Endodermal cell (in vitro differentiated cells): ENCODE measurements at regions not wholly inside any gene's neighbourhood (a gene's known extent, or its start where the extent isn't known, plus 50 kb on each side); places are given as distances from the start of the nearest gene placed in this dataset.

Experiments used
- DNase-seq: peaks from one replicate; pipeline ENCODE4 v3.0.0-alpha.2; 2017
- H3K27ac ChIP-seq: 2 replicates; pipeline ENCODE4 v1.5.1; 2013; ENCODE audit warnings: mild to moderate bottlenecking, low read depth, low read length, moderate library complexity
- H3K27me3 ChIP-seq: 2 replicates; pipeline ENCODE4 v1.6.1; 2013; ENCODE audit warnings: mild to moderate bottlenecking, low read length, moderate library complexity; ENCODE audit not compliant: insufficient read depth, control insufficient read depth, poor library complexity, severe bottlenecking
- H3K36me3 ChIP-seq: 2 replicates; pipeline ENCODE4 v1.7.0; 2013; ENCODE audit warnings: mild to moderate bottlenecking, low read length, moderate library complexity; ENCODE audit not compliant: control insufficient read depth, insufficient read depth
- H3K4me1 ChIP-seq: one replicate; pipeline ENCODE4 v1.7.0; 2013; ENCODE audit warnings: low read length; ENCODE audit not compliant: control insufficient read depth, insufficient read depth
- H3K4me3 ChIP-seq: 2 replicates; pipeline ENCODE4 v1.5.1; 2013; ENCODE audit warnings: mild to moderate bottlenecking, low read length, moderate library complexity
- H3K9ac ChIP-seq: 2 replicates; pipeline ENCODE4 v1.6.1; 2013; ENCODE audit warnings: mild to moderate bottlenecking, low read length, moderate library complexity; ENCODE audit not compliant: poor library complexity, severe bottlenecking; ENCODE audit errors: extremely low read depth
- H3K9me3 ChIP-seq: 2 replicates; pipeline ENCODE4 v1.6.1; 2013; ENCODE audit warnings: mild to moderate bottlenecking, low read length, moderate library complexity; ENCODE audit not compliant: control insufficient read depth
- H3K27ac Mint-ChIP-seq: 2 replicates; pipeline ENCODE4 v1.8.0; 2020; ENCODE audit warnings: mixed read lengths
- H3K27me3 Mint-ChIP-seq: 2 replicates; pipeline ENCODE4 v1.8.0; 2021; ENCODE audit warnings: mild to moderate bottlenecking, mixed read lengths; ENCODE audit not compliant: insufficient read depth
- H3K36me3 Mint-ChIP-seq: 2 replicates; pipeline ENCODE4 v1.8.0; 2020; ENCODE audit warnings: low read depth, mixed read lengths
- H3K4me1 Mint-ChIP-seq: 2 replicates; pipeline ENCODE4 v1.8.0; 2020; ENCODE audit warnings: mixed read lengths
- H3K4me3 Mint-ChIP-seq: 2 replicates; pipeline ENCODE4 v1.8.0; 2020; ENCODE audit warnings: mild to moderate bottlenecking, moderate library complexity, mixed read lengths
- H3K9me3 Mint-ChIP-seq: 2 replicates; pipeline ENCODE4 v1.8.0; 2020; ENCODE audit warnings: mild to moderate bottlenecking, mixed read lengths
- CTCF ChIP-seq: fragments of 200-600 bp; sonication (generic); conservative IDR thresholded peaks from 2 replicates; pipeline ENCODE4 v1.5.0; 2021; ENCODE audit warnings: antibody characterized with exemption, mild to moderate bottlenecking
- WGBS, 2 experiments: methylation state at CpG; one replicate each; pipeline versions ENCODE4 v1.1.5 to v1.1.7; 2013; ENCODE audit warnings: missing lambda C conversion rate in 2 of 2, mixed read lengths in 1 of 2; ENCODE audit not compliant: insufficient coverage in 1 of 2, insufficient read length in 1 of 2; 5-methylcytosine and 5-hydroxymethylcytosine counted together

DNA sequence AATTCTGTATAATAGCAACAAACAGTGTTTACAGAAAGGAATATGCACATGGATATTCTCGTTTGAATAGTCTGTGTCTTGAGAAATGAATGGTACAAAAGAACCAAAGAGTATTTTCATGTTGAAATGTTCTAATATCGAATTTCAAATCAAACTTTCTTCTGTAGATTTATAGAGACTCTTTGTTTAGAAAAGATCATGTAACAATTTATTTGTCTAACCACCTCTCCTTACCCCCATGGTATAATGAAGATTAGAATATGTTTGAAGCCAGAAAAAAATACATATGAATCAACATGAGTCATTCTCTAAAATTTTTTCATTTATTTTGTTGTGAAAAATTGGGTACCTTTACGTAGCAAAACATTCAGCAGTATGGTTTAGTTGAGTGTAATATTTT lies 285.6 kb downstream of the PRR16 start:
- Mint-ChIP-seq H3K36me3 (peaks cover 3% of the 10 kb centered on the region), H3K4me3 (no peak overlapping the region), H3K27ac (no peak overlapping the region), H3K27me3 (no peaks in the 10 kb centered on the region), H3K4me1 (peaks cover 5% of the 10 kb centered on the region), H3K9me3 (peaks cover 6% of the 10 kb centered on the region)
- no peak overlapping the region for H3K9ac ChIP-seq
- H3K36me3 ChIP-seq: no peaks in the 10 kb centered on the region
- WGBS, 2 experiments: 82 to 100% methylated on average over 1 to 2 of the region's 3 CpGs
- H3K9me3 ChIP-seq: no peaks in the 10 kb centered on the region
- H3K27me3 ChIP-seq: no peaks in the 10 kb centered on the region
- no peaks in the 10 kb centered on the region for H3K4me1 ChIP-seq
- no peak for TF ChIP-seq CTCF
- no peak for DNase-seq
- no peak overlapping the region for H3K27ac ChIP-seq
- H3K4me3 ChIP-seq: no peak overlapping the region

DNA sequence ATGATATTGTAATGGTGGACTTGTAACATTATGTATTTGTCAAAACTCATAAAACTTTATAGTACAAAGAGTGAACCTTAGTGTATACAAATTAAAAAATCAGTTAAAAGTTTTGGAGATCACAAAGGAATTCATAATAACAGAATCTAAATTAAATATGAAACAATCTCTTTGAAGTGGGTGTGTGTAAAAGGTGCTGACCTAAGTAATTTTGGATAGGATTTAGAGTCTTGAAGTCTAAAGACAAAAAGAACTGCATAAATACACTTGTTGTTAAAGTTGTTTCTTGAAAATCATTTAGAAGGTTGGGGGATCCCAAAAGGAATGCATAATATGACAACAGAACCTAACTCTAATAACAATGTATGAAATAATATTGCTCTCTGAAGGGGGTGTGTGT lies 295.5 kb downstream of the PRR16 start:
- H3K36me3 Mint-ChIP-seq: peaks cover 6% of the 10 kb centered on the region

GRCh38 chr5:120761986-120762385 lies 297.9 kb downstream of the PRR16 start:
- no peak overlapping the region for H3K4me3 ChIP-seq
- H3K4me3 Mint-ChIP-seq: no peak overlapping the region
- WGBS, 2 experiments: 64% methylated on average over 1 of the region's 1 CpG; no CpG with 5 or more reads in 1 of the 2 experiments

More for the DNA sequence above, 295.5 kb downstream of the PRR16 start:
- TF ChIP-seq CTCF: no peak
- Mint-ChIP-seq H3K27ac (no peak overlapping the region), H3K4me3 (no peak overlapping the region), H3K9me3 (peaks cover 22% of the 10 kb centered on the region), H3K27me3 (no peaks in the 10 kb centered on the region), H3K4me1 (peaks cover 8% of the 10 kb centered on the region)
- DNase-seq: no peak
- Histone ChIP-seq H3K36me3 (no peaks in the 10 kb centered on the region), H3K27me3 (no peaks in the 10 kb centered on the region), H3K9me3 (peaks cover 14% of the 10 kb centered on the region), H3K4me3 (no peak overlapping the region), H3K27ac (no peak overlapping the region), H3K9ac (no peak overlapping the region), H3K4me1 (no peaks in the 10 kb centered on the region)

More at GRCh38 chr5:120761986-120762385, 297.9 kb downstream of the PRR16 start:
- Histone ChIP-seq H3K27ac (no peak overlapping the region), H3K4me1 (no peaks in the 10 kb centered on the region), H3K36me3 (no peaks in the 10 kb centered on the region), H3K9ac (no peak overlapping the region), H3K27me3 (no peaks in the 10 kb centered on the region), H3K9me3 (no peaks in the 10 kb centered on the region)
- no peak for TF ChIP-seq CTCF
- H3K9me3 Mint-ChIP-seq: peaks cover 3% of the 10 kb centered on the region
- H3K36me3 Mint-ChIP-seq: no peaks in the 10 kb centered on the region
- peaks cover 10% of the 10 kb centered on the region for H3K4me1 Mint-ChIP-seq
- no peak for DNase-seq
- H3K27ac Mint-ChIP-seq: no peak overlapping the region
- H3K27me3 Mint-ChIP-seq: no peaks in the 10 kb centered on the region
